NCI-H524 (cell line): ENCODE measurements at regions not wholly inside any gene's neighbourhood (a gene's known extent, or its start where the extent isn't known, plus 50 kb on each side); places are given as distances from the start of the nearest gene placed in this dataset.

ENCODE experiments used
- DNase-seq, 2 experiments: peaks; one replicate each; lab custom pipeline; 2025; lab: John Stamatoyannopoulos, UW

DNA sequence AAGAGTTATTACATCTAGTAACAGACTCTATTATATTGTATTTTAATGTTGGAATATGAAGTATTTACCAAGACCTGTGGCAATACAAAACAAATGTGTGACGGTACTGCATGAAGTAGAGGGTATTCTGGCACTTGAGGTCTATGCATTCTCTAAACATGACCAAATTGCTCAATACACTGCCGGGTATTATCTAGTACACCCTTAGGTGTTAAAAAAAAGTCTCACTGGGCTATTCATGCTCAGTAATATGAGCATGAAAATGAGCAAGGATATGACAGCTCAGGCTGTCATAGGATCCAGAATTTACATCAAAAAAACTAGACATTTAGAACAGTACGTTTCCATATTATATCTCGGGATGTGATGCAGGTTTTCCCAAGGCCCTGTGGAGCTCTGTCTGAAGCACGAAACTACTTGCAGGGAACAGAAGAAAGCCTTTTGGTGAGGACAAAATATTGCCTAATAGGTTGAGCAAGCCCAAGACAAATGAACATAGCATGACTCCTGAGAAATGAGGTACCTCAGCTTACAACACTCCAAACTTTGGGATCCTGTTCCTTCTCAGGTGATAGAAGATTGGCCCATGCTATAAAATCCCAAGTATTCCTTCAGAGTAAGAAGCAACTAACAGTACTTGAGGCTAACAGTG, 74.1 kb upstream of the MAOA start:
- no peak for DNase-seq

DNA sequence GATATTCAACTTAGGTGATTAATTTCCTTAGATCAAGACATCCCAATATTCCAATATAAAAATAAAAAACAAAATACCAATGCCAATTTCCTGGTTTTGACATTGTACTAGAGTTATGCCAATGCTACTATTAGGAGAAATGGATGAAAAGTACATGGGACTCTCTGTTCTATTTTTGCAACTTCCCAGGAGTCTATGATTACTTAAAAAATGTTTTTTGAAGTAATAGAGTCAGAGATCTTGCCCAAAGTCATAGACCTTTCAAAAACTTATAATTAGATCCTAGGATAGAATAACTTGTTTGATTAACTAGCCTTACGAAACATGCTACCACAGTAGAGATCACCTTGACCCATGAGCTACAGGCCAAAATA, 73.6 kb upstream of the MAOA start:
- DNase-seq = no peak

DNA sequence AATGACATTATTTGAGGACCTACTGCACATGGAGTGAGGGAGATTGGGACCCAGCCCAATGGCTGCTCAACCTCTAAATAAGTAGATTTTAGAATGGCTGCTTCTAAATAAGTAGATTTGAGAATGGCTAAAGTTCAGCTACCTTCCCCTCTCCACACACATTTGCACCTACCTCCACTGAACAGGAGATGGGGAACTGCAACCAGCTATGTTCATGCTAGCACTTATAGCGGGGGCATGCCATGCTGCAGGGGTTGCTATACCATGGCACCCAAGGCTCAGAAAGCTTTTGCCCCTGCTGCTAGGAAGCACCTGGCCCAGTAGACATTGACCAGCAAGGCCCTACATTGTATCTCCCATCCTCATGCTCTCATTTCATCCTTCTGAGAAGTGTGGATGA, 70.2 kb upstream of the MAOA start:
- no peak for DNase-seq

DNA sequence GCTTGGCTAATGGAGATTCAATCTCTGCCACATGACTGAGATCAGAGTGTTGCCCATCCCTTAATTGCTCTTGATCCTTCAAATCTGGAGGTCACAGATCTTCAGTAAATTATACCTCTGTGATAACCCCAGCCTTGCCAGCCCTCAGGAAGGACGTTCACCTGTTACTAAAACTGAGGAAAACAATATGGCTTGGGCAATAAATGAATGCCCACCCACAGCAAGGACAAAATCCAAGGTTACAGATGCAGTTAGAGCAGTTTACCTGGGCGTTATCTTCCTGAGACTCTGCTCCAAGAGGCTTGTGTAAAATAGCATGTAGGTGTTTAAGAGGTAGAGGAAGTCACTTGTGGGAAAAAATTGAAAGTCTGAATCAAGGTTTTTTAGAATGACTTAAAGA, 69.3 kb upstream of the MAOA start:
- no peak for DNase-seq

DNA sequence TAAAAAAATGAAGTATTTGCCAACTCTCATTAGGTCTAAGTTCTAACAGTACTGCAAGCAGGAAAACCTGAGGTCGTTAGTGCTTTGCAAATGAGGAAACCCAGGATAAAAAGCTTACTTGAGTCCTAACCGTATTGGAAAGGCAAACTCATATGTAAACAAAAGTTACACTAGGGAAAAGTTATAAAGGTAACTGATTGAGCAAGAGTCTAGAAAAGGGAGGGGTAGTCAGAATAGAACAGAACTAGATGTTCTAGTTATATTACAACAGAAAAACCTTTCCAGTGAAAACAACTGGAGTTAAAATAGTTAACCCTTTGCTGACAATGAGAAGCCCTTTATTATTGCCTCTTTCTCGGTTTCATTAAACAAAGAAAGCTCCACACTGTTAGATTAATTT, 66.4 kb upstream of the MAOA start:
- no peak for DNase-seq

DNA sequence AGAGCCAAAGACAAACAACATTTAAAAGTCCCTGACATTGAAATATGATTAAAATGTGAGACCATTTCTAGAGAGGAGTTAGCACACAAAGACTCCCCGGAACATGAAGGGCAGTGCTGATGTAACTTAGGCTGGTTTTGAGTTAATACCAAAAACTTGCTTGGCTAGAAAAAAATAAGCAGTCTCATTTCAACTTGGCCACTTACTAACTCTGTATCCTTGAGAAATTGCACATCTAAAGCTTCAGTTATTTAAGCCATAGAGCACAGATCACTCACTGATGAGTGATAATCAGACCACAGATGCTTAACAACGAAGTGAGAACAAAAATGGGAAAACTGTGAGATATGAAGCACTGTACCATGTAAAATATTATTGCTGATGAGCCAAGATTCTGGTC, 65.9 kb upstream of the MAOA start:
- DNase-seq = no peak

DNA sequence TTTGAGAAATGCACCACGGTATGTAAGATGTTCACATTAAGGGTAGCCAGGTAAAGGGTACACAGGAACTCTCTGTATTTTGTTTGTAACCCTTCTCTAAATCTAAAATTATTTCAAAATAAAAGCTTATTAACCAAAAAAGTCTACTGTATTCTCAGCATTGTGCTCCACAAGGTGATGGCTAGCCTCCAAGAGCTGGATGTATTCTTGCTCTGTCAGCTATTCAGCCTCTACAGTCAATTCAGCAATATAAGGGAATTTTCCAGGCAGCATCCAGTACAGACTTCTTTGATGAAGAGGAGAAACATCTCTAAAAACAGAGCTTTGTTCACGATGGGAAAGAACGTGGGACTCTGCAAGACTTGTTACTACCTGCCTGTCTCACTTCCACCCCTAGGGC, 63.5 kb upstream of the MAOA start:
- DNase-seq = no peak

DNA sequence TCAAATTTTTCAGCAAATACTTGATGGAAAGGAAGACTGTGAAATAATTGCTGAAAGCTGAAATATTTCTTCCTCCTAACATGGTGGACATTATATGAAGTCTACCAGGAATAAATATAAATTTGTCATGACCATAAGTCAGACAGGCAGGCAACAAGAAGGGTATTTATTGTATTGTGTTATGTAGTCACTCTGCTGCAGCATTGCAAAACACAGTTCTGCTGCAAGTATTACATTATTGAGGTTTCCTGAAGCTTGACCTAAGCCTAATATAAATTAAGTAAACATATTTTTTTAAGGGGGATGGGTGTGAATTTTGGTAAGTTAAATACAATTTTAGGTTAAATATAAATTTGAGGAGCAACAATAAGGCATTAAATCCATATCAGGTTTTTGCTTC, 60.2 kb upstream of the MAOA start:
- DNase-seq = no peak

DNA sequence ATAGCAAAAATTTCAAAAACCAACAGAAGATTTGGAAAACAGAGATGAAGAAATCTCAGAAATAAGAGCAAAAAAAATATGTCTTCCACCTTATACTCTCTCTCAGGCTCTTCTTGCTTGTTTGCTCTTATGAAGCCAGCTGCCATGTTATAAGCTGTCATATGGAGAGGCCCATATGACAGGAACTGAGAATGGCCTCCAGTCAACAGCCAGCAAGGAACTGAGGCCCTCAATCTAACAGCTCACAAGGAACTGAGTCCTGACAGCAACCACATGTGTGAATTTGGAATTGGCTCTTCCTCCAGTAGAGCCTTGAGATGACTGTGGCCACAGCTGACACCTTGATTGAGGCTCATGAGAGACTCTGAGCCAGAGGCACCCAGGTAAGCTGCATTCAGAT, 51.3 kb upstream of the MAOA start:
- no peak for DNase-seq

DNA sequence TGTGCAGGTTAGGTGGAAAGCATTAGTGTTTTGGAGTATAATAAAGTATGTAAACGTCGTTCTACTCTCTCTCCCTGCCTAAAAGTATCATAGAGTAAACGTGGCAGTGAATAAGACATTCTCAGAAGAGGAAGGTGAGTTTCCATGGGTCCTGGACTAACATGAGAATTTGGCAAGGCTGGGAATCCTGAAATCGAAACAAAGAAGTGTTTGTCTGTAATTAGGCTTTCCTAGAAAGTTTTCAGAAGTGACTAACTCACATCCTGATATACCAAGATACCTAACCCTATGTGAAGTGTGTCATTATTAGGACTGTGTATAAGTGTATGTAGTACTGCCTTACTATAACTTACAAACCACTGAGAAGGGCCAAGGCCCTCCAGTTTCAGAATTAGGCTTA, 50.7 kb upstream of the MAOA start:
- DNase-seq = no peak
